ENCODE measurements at regions not wholly inside any gene's neighbourhood (a gene's known extent, or its start where the extent isn't known, plus 50 kb on each side); places are given as distances from the start of the nearest gene placed in this dataset.

DNA sequence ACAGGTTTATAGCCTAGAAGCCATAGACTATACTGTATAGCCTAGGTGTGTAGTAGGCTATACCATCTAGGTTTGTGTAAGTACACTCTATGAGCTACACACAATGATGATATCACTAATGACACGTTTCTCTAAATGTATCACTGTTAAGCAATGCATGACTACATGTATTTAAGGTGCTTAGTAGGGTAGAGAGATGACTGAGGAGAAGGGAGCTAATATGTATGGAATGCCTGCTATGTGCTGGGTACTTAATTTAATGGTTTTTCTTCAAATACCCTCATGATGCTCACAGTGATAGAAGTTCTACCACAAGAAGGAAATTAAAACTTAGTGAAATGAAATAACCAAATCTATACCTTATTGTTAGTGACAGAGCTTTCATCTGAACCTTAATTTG is 1785.5 kb downstream of the EFNA5 start:
- TF ChIP-seq, protein P1, sequence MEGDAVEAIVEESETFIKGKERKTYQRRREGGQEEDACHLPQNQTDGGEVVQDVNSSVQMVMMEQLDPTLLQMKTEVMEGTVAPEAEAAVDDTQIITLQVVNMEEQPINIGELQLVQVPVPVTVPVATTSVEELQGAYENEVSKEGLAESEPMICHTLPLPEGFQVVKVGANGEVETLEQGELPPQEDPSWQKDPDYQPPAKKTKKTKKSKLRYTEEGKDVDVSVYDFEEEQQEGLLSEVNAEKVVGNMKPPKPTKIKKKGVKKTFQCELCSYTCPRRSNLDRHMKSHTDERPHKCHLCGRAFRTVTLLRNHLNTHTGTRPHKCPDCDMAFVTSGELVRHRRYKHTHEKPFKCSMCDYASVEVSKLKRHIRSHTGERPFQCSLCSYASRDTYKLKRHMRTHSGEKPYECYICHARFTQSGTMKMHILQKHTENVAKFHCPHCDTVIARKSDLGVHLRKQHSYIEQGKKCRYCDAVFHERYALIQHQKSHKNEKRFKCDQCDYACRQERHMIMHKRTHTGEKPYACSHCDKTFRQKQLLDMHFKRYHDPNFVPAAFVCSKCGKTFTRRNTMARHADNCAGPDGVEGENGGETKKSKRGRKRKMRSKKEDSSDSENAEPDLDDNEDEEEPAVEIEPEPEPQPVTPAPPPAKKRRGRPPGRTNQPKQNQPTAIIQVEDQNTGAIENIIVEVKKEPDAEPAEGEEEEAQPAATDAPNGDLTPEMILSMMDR (conservative IDR thresholded peaks at IDR 0.05; ENCODE audit: low read depth, low read length) = no peak
- no peak for TF ChIP-seq EZH2 (IDR thresholded peaks at IDR 0.05; ENCODE audit: borderline replicate concordance, low read depth, low read length, poor library complexity, severe bottlenecking)

All from A673 (cell line).